ENCODE measurements at regions not wholly inside any gene's neighbourhood (a gene's known extent, or its start where the extent isn't known, plus 50 kb on each side); places are given as distances from the start of the nearest gene placed in this dataset.

DNA sequence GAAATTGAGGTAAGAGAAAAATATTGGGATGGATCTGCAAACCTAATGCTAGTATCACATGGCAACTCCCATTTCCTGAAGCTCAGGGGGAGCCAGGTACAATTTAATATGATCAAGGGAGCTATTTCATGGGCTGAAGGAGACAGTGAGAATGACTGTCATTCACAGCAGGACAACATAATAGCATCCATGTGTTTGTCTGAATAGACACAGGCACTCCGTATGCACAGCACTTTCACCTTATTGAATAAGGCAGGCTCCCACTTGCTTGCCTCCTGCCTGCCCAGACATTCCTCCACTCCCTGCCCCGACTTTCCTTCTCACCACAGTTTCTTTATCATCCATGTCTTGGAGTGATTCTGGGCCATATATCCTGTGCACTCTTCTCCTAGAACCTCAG is 156.6 kb upstream of the SLC24A5 start:
- DNase-seq (ENCODE audit: low read depth), result no peak
- no peak overlapping the region for H3K4me3 ChIP-seq (ENCODE audit: low read depth, low read length)
- TF ChIP-seq, protein P1, sequence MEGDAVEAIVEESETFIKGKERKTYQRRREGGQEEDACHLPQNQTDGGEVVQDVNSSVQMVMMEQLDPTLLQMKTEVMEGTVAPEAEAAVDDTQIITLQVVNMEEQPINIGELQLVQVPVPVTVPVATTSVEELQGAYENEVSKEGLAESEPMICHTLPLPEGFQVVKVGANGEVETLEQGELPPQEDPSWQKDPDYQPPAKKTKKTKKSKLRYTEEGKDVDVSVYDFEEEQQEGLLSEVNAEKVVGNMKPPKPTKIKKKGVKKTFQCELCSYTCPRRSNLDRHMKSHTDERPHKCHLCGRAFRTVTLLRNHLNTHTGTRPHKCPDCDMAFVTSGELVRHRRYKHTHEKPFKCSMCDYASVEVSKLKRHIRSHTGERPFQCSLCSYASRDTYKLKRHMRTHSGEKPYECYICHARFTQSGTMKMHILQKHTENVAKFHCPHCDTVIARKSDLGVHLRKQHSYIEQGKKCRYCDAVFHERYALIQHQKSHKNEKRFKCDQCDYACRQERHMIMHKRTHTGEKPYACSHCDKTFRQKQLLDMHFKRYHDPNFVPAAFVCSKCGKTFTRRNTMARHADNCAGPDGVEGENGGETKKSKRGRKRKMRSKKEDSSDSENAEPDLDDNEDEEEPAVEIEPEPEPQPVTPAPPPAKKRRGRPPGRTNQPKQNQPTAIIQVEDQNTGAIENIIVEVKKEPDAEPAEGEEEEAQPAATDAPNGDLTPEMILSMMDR (IDR thresholded peaks at IDR 0.05; ENCODE audit: low read depth, low read length, missing control alignments), result no peak
- in situ Hi-C loops (cut with HindIII; ENCODE audit: low sequenced_read_pairs), result no loop called here

DNA sequence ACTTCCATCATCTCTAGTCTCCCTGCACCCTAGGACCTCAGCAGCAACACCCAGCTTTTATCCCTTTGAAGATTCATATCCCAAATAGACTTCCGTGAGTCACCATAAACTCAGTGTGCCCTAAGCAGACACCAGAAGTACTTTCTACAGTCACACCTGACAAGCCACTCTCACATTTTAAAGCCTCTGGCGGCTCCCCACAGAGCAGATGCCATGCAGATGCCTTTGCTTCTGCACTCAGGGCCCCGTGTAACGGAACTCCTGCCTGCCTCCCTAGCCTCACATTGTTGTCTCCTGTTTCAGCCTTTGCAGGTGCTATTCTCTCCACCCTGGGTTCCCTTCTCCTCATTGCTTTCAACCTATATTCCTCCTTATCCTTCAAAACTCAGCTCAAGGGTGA is 155.5 kb upstream of the SLC24A5 start:
- in situ Hi-C loops (cut with HindIII; ENCODE audit: low sequenced_read_pairs), result no loop called here
- no peak overlapping the region for H3K4me3 ChIP-seq (ENCODE audit: low read depth, low read length)
- DNase-seq (ENCODE audit: low read depth), result no peak
- TF ChIP-seq, protein P1 (IDR thresholded peaks at IDR 0.05; ENCODE audit: low read depth, low read length, missing control alignments), result no peak

DNA sequence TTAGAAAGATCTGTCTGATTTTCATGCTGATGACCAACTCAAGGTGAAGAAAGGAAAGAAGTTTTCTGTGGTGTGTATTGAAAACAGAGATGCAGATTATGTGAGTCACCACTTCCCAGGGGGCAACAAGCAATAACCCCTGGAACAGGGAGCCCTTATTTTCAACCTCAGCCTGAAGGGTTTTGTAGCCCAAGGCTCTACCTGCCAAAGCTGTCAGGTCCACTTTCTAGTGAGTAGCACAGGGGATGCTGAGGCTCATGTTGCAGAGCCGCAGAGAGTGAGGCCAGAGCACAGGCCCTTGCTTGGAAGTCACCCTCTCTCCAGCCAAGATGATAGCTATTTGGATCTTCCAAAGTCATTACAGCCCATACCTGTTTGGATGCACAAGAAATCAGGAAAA is 152.2 kb upstream of the SLC24A5 start:
- H3K4me3 ChIP-seq (ENCODE audit: low read depth, low read length), result no peak overlapping the region
- TF ChIP-seq, protein P1 (IDR thresholded peaks at IDR 0.05; ENCODE audit: low read depth, low read length, missing control alignments), result no peak
- no peak for DNase-seq (ENCODE audit: low read depth)
- in situ Hi-C loops (cut with HindIII; ENCODE audit: low sequenced_read_pairs), result no loop called here

DNA sequence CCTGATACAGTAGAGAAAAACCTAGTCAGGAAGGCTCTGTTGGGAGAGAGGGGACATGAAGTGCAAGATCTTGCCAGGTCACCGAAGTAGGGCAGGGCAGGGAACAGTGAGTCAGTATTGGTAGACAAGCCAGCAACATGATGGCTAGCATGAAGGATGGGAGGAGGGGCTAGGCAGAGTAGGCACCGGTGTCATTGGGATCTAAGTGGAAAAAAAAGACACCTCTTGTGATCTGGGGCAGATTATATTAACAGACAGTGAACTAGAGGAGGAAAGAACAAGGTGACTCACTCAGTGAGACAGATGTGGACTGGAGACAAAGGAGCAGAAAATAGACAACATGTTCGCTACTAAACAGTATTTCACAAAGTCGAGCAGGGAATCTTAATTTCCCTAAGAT is 149.2 kb upstream of the SLC24A5 start:
- TF ChIP-seq, protein P1 (IDR thresholded peaks at IDR 0.05; ENCODE audit: low read depth, low read length, missing control alignments), result no peak
- in situ Hi-C loops (cut with HindIII; ENCODE audit: low sequenced_read_pairs), result no loop called here
- no peak for DNase-seq (ENCODE audit: low read depth)
- H3K4me3 ChIP-seq (ENCODE audit: low read depth, low read length), result no peak overlapping the region

GRCh38 chr15:47972738-47973137 is 148.1 kb upstream of the SLC24A5 start:
- in situ Hi-C loops (cut with HindIII; ENCODE audit: low sequenced_read_pairs), result no loop called here
- no peak for DNase-seq (ENCODE audit: low read depth)
- TF ChIP-seq, protein P1 (IDR thresholded peaks at IDR 0.05; ENCODE audit: low read depth, low read length, missing control alignments), result no peak
- H3K4me3 ChIP-seq (ENCODE audit: low read depth, low read length), result no peak overlapping the region

GRCh38 chr15:47974724-47975123 is 146.1 kb upstream of the SLC24A5 start:
- in situ Hi-C loops (cut with HindIII; ENCODE audit: low sequenced_read_pairs), result no loop called here
- no peak overlapping the region for H3K4me3 ChIP-seq (ENCODE audit: low read depth, low read length)
- no peak for DNase-seq (ENCODE audit: low read depth)
- TF ChIP-seq, protein P1 (IDR thresholded peaks at IDR 0.05; ENCODE audit: low read depth, low read length, missing control alignments), result no peak

GRCh38 chr15:47975427-47975826 is 145.4 kb upstream of the SLC24A5 start:
- H3K4me3 ChIP-seq (ENCODE audit: low read depth, low read length), result no peak overlapping the region
- in situ Hi-C loops (cut with HindIII; ENCODE audit: low sequenced_read_pairs), result no loop called here
- no peak for DNase-seq (ENCODE audit: low read depth)
- TF ChIP-seq, protein P1 (IDR thresholded peaks at IDR 0.05; ENCODE audit: low read depth, low read length, missing control alignments), result no peak

Measured in astrocyte of the cerebellum (primary cell).